Mesothelial cell of epicardium (in vitro differentiated cells): ENCODE measurements at regions not wholly inside any gene's neighbourhood (a gene's known extent, or its start where the extent isn't known, plus 50 kb on each side); places are given as distances from the start of the nearest gene placed in this dataset.

ENCODE experiments used
- DNase-seq, 2 experiments: peaks; one replicate each; pipeline ENCODE4 v3.0.0; 2021; ENCODE audit warnings: low spot score in 2 of 2; ENCODE audit not compliant: unreplicated experiment in 2 of 2
- H3K27ac Mint-ChIP-seq: 2 replicates; pipeline ENCODE4 v1.8.0; 2021; ENCODE audit warnings: mixed read lengths
- H3K27me3 Mint-ChIP-seq: 2 replicates; pipeline ENCODE4 v1.8.0; 2021; ENCODE audit warnings: low read depth, mixed read lengths
- H3K36me3 Mint-ChIP-seq: 2 replicates; pipeline ENCODE4 v1.8.0; 2021; ENCODE audit warnings: mixed read lengths
- H3K4me1 Mint-ChIP-seq: 2 replicates; pipeline ENCODE4 v1.8.0; 2021; ENCODE audit warnings: mixed read lengths
- H3K4me3 Mint-ChIP-seq: 2 replicates; pipeline ENCODE4 v1.8.0; 2021; ENCODE audit warnings: mild to moderate bottlenecking, moderate library complexity, mixed read lengths
- H3K9me3 Mint-ChIP-seq: 2 replicates; pipeline ENCODE4 v1.8.0; 2021; ENCODE audit warnings: mixed read lengths
- TF ChIP-seq, protein P1 (sequence below): fragments of 200-600 bp; sonication (generic); IDR thresholded peaks from one replicate; pipeline ENCODE4 v1.5.0; 2021; ENCODE audit warnings: antibody characterized with exemption; ENCODE audit not compliant: unreplicated experiment

GRCh38 chr19:29006057-29006735 lies 206.8 kb downstream of the UQCRFS1 start:
- H3K4me1 Mint-ChIP-seq = no peaks in the 10 kb centered on the region
- no peak overlapping the region for H3K4me3 Mint-ChIP-seq
- no peak overlapping the region for H3K27ac Mint-ChIP-seq
- H3K9me3 Mint-ChIP-seq = no peaks in the 10 kb centered on the region
- TF ChIP-seq, protein P1, sequence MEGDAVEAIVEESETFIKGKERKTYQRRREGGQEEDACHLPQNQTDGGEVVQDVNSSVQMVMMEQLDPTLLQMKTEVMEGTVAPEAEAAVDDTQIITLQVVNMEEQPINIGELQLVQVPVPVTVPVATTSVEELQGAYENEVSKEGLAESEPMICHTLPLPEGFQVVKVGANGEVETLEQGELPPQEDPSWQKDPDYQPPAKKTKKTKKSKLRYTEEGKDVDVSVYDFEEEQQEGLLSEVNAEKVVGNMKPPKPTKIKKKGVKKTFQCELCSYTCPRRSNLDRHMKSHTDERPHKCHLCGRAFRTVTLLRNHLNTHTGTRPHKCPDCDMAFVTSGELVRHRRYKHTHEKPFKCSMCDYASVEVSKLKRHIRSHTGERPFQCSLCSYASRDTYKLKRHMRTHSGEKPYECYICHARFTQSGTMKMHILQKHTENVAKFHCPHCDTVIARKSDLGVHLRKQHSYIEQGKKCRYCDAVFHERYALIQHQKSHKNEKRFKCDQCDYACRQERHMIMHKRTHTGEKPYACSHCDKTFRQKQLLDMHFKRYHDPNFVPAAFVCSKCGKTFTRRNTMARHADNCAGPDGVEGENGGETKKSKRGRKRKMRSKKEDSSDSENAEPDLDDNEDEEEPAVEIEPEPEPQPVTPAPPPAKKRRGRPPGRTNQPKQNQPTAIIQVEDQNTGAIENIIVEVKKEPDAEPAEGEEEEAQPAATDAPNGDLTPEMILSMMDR = no peak
- H3K27me3 Mint-ChIP-seq = peaks cover 18% of the 10 kb centered on the region
- no peak for DNase-seq
- H3K36me3 Mint-ChIP-seq = no peaks in the 10 kb centered on the region

GRCh38 chr19:29004796-29005195 lies 208.2 kb downstream of the UQCRFS1 start:
- Mint-ChIP-seq H3K4me1 (no peaks in the 10 kb centered on the region), H3K27ac (no peak overlapping the region), H3K9me3 (no peaks in the 10 kb centered on the region), H3K4me3 (no peak overlapping the region), H3K27me3 (peaks cover 20% of the 10 kb centered on the region), H3K36me3 (no peaks in the 10 kb centered on the region)
- DNase-seq = no peak
- TF ChIP-seq, protein P1 = no peak

GRCh38 chr19:29003641-29004409 lies 209.1 kb downstream of the UQCRFS1 start:
- DNase-seq = no peak
- TF ChIP-seq, protein P1 = no peak
- Mint-ChIP-seq H3K4me1 (no peaks in the 10 kb centered on the region), H3K27ac (no peak overlapping the region), H3K4me3 (no peak overlapping the region), H3K36me3 (no peaks in the 10 kb centered on the region), H3K27me3 (peaks cover 17% of the 10 kb centered on the region), H3K9me3 (peaks cover 5% of the 10 kb centered on the region)

DNA sequence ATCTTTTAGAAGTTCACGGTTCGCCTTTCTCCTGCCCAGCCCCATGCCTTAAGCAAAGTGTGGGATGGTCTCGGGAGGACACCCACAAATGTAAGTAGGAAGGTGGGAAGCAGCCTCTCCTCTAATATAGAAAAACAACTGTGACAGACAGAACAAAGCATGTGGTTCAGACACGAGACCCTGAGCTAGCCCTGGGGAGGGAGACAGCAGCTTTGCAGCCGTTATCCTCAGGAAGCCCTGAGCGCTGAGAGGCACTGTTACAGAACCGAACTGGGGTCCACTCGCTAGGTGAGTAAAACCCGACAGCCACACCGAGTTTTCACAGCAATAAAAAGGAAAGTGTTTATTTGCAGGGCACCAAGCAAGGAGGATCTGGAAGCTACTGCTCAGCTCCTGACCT lies 210.6 kb downstream of the UQCRFS1 start:
- Mint-ChIP-seq H3K27ac (no peak overlapping the region), H3K9me3 (peaks cover 17% of the 10 kb centered on the region), H3K4me3 (no peak overlapping the region), H3K27me3 (peaks cover 16% of the 10 kb centered on the region), H3K4me1 (no peaks in the 10 kb centered on the region), H3K36me3 (no peaks in the 10 kb centered on the region)
- TF ChIP-seq, protein P1 = no peak
- no peak for DNase-seq

DNA sequence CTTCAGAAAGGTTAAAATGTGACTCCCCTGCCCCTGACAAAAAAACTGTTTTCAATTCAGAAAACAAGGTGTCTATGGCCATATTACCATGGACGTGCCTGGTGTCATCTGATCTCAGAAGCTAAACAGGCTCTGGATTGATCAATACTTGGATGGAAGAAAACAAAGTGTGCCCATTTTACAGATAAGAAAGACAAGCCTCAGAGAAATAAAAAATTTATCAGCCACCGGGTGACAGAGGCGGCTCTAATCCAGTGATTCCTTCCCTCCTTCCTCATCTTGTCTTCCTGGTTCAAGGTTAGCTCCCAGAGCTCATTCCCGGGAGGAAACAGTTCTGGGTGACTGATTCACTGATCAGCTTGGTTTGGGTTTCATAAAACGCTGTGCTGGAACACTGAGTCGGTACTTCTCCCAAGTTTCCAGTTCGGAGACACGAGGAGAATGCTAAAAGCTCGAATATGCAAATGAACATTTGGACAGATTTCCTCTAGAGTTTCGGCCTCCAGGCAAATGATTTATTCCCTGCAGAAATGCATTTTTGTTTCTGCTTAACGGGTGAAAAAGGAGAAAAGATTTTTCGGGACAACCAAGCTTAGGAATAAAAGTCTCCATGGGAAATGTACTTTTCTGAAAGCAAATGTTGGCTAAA lies 211.2 kb downstream of the UQCRFS1 start:
- no peaks in the 10 kb centered on the region for H3K36me3 Mint-ChIP-seq
- peaks cover 20% of the 10 kb centered on the region for H3K9me3 Mint-ChIP-seq
- H3K27ac Mint-ChIP-seq = no peak overlapping the region
- H3K4me1 Mint-ChIP-seq = no peaks in the 10 kb centered on the region
- H3K27me3 Mint-ChIP-seq = peaks cover 16% of the 10 kb centered on the region
- TF ChIP-seq, protein P1 = no peak
- no peak overlapping the region for H3K4me3 Mint-ChIP-seq
- DNase-seq = no peak
